Left colon (tissue), 2 donors: ENCODE measurements at regions not wholly inside any gene's neighbourhood (a gene's known extent, or its start where the extent isn't known, plus 50 kb on each side); places are given as distances from the start of the nearest gene placed in this dataset.
"Not testable (repeated sequence)": the region's sequence is repeated elsewhere in the genome, so short reads cannot be mapped to it uniquely, and the experiment has no call there.

ENCODE experiments used
- ATAC-seq: fragments of 200-7000 bp; cut with Tn5 transposase; one replicate; pipeline ENCODE4 v1.9.1; 2020; ENCODE audit warnings: mild to moderate bottlenecking, moderate library complexity
- DNase-seq, 2 donors: peaks; one replicate each; pipeline ENCODE4 v3.0.0-alpha.2; 2020
- intact Hi-C, 2 donors: fragments of 100-400 bp; cut with DNase I in 1 of 2; cut with micrococcal nuclease in 1 of 2; formaldehyde crosslinking; loops; one replicate each; pipeline versions ENCODE4 v1.11.2 to v1.14.0; 2022; cut with DNase I, micrococcal nuclease
- donor health status: DM: no; HTN: no; CAD: no.
- donor health status: DM: yes; HTN: yes; CAD: no.

DNA sequence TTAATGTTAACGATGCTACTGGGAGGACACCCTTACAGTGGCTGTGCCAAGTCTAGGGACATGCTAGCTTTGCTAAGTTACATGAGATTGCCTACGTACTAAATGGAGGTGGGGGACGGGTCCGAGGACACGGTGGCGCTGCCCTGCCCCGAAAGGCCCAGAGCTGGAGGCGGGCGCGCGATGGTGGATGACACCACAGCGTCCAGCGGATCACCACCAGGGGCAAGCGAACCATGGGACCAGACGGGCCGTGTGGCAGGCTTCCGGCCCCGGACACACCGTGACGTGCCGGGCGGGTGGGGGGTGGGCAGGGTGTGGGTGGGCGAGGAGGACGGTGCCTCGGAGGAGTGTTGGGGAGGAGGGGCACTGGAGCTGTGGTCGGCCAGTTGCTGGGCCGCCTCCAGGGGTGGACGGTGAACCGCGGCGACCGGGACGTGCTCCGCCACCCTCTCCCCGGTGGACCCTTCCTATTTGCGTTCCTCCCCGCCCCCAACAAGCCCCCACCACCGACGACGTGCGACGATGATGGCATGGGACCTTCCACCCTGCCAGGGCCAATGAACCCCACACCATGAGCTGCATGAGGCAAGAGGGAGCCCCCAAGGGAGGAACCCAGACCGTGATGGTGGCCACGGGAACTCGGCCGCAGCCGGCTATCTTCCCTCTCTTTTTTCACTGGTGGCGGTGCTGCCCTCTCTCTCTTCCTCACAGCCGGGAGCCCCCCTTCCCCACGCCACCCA, 773.3 kb upstream of the DEFB115 start:
- intact Hi-C loops: no loop called here
- no peak for DNase-seq
- ATAC-seq: no peak

DNA sequence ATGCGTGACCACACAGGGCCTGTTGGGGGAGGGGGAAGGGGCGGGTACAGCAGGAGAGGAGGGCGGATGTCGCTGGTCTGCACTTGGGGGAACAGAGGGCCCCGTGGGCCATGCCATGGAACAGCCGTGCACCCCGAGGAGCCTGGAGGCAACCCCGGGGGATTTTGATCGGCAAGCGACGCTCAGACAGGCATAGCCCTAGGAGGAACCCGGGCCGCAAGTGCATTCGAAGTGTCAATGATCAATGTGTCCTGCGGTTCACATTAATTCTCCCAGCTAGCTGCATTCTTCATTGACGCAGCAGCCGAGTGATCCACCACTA, 772.8 kb upstream of the DEFB115 start:
- ATAC-seq (no peak), DNase-seq (no peak)
- intact Hi-C loops: no loop called here

- DNase-seq (no peak), ATAC-seq (no peak)
- intact Hi-C loops: no loop called here
Measured at GRCh38 chr20:30485331-30486102, 771.9 kb upstream of the DEFB115 start.

GRCh38 chr20:30486103-30486478, 771.4 kb upstream of the DEFB115 start:
- intact Hi-C loops: no loop called here
- ATAC-seq: no peak
- no peak for DNase-seq

DNA sequence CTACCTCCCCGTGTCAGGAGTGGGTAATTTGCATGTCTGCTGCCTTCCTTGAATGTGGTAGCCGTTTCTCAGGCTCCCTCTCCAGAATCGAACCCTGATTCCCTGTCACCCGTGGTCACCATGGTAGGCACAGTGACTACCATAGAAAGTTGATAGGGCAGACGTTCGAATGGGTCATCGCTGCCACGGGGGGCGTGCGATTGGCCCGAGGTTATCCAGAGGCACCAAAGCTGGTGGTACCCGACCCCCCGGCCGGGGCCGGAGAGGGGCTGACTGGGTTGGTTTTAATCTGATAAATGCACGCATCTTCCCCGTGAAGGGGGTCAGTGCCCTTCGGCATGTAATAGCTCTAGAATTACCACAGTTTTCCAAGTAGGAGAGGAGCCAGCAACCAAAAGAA, 770.0 kb upstream of the DEFB115 start:
- DNase-seq, intact Hi-C loops, ATAC-seq: not testable (repeated sequence)

GRCh38 chr20:30487947-30488926, 769.2 kb upstream of the DEFB115 start:
- ATAC-seq (no peak), DNase-seq (no peak)
- intact Hi-C loops: no loop called here

GRCh38 chr20:30488941-30489613, 768.4 kb upstream of the DEFB115 start:
- intact Hi-C loops: no loop called here
- DNase-seq (no peak), ATAC-seq (no peak)

DNA sequence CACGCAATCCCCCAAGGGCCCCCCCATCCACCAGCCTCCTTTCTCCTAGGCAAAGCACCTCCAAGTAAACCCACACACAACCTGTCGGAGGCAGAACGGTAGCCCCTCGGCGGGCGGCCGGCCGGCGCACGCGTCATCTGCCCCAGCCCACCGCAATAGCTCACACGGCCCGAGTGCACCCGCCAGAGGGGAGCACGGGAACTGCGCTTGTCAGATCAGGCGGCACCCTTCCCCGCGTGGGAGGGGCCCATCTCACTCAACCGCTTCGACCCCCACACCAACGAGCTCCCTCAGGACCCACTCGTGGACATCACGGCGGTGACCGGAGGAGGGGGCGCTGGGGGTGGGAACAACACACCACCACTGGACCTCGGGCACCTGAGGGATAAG, 767.9 kb upstream of the DEFB115 start:
- intact Hi-C loops: no loop called here
- no peak for DNase-seq
- no peak for ATAC-seq

GRCh38 chr20:30491016-30491415, 766.4 kb upstream of the DEFB115 start:
- DNase-seq (no peak), ATAC-seq (no peak)
- intact Hi-C loops: no loop called here

DNA sequence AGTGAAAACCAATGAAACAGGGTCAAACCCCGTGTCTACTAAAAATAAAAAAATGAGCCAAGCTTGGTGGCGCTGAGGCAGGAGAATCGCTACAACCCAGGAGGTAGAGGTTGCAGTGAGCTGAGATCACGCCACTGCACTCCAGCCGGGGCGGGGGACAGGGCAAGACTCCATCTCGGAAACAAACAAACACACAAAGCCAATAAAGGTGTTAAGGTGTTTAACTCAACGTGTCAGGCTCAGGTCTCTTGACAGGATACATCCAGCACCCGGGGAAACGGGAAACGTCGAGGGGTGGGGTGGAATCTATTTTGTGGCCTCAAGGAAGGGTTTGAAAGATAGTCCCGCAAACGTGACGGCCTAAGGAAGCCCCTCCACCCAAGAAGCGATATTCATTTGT, 760.8 kb upstream of the DEFB115 start:
- intact Hi-C loops, ATAC-seq, DNase-seq: not testable (repeated sequence)

- ATAC-seq, intact Hi-C loops, DNase-seq: not testable (repeated sequence)
Measured at GRCh38 chr20:30497191-30497590, 760.3 kb upstream of the DEFB115 start.

DNA sequence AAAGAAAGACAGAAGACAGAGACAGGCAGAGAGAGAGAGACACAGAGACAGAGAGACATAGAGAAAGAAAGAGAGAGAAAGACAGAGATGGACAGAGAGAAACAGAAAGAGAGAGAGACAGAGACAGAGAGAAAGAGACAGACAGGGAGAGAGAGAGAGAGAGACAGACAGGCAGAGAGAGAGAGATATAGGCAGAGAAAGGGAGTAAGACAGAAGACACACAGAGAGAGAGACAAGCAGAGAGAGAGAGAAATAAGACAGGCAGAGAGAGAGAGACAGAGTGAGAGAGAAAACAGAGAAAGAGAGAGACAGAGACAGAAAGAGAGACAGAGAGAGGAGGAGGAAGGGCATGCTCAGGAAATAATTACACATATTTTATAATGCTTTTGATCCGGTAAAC, 758.3 kb upstream of the DEFB115 start:
- DNase-seq (no peak), ATAC-seq (no peak)
- intact Hi-C loops: no loop called here

GRCh38 chr20:30499716-30500446, 757.6 kb upstream of the DEFB115 start:
- DNase-seq, ATAC-seq, intact Hi-C loops: not testable (repeated sequence)

- ATAC-seq, intact Hi-C loops: not testable (repeated sequence)
- peak in 1 of 2 donors; percentile 21 for DNase-seq
Measured at GRCh38 chr20:30500447-30500820, 757.0 kb upstream of the DEFB115 start.

DNA sequence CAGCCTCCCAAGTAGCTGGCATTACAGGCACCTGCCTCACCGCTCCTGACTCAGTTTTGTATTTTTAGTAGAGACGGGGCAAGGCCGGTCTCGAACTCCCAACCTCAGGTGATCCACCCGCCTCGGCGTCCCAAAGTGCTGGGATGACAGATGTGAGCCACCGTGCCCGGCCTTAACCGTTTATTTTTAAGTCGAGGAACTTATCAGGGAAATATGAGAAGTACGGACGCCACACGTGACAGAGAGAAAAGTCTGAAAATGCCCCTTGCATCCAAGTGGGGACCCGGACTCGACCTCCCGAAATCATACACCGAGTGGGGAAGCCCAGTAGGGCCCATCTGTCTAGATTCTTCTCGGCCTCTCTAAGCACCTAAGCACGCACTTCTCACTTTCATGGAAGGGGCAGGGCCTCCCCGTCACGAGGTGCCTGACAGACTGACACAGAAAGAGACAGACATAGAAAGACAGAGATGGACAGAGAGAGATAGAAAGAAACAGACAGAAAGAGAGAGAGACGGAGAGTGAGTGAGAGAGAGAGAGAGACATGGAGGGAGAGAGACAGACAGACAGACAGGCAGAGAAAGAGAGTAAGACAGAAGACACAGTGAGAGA, 756.5 kb upstream of the DEFB115 start:
- DNase-seq: no peak
- intact Hi-C loops: no loop called here
- ATAC-seq: no peak

GRCh38 chr20:30502670-30503069, 754.8 kb upstream of the DEFB115 start:
- ATAC-seq (no peak), DNase-seq (no peak)
- intact Hi-C loops: no loop called here

- intact Hi-C loops, ATAC-seq, DNase-seq: not testable (repeated sequence)
Measured at GRCh38 chr20:30503204-30503603, 754.3 kb upstream of the DEFB115 start.
